GM12891 (cell line): ENCODE measurements at regions not wholly inside any gene's neighbourhood (a gene's known extent, or its start where the extent isn't known, plus 50 kb on each side); places are given as distances from the start of the nearest gene placed in this dataset.

Experiments
- POLR2A ChIP-seq: IDR thresholded peaks from 2 replicates; pipeline ENCODE4 v1.6.1; 2011; ENCODE audit warnings: low read depth, low read length, control low read depth
- POLR2AphosphoS5 ChIP-seq: IDR thresholded peaks from 2 replicates; pipeline ENCODE4 v1.6.1; 2011; ENCODE audit warnings: low read depth, low read length, control low read depth
- POU2F2 ChIP-seq: IDR thresholded peaks from 2 replicates; pipeline ENCODE4 v1.6.1; 2011; ENCODE audit warnings: low read depth, mild to moderate bottlenecking, control low read depth, low read length, moderate library complexity
- SPI1 ChIP-seq: IDR thresholded peaks from 2 replicates; pipeline ENCODE4 v1.6.1; 2011; ENCODE audit warnings: low read depth, low read length, control low read depth
- TAF1 ChIP-seq: IDR thresholded peaks from 2 replicates; pipeline ENCODE4 v1.6.1; 2011; ENCODE audit warnings: low read depth, low read length, control low read depth

- TF ChIP-seq TAF1, result no peak
- TF ChIP-seq POLR2A, result no peak
- TF ChIP-seq POLR2AphosphoS5, result no peak
- no peak for TF ChIP-seq SPI1
- no peak for TF ChIP-seq POU2F2
Measured at GRCh38 chr12:92299344-92299743, 153.7 kb upstream of the BTG1 start.
